ENCODE measurements at regions not wholly inside any gene's neighbourhood (a gene's known extent, or its start where the extent isn't known, plus 50 kb on each side); places are given as distances from the start of the nearest gene placed in this dataset.

GRCh38 chr3:55333923-55334322 lies 153.2 kb downstream of the WNT5A start:
- no peaks in the 10 kb centered on the region for H3K36me3 Mint-ChIP-seq (ENCODE audit: unreplicated experiment)
- H3K4me1 Mint-ChIP-seq (ENCODE audit: unreplicated experiment) = peaks cover 32% of the 10 kb centered on the region
- H3K4me3 Mint-ChIP-seq (ENCODE audit: unreplicated experiment) = no peak overlapping the region
- no peak for TF ChIP-seq CTCF (IDR thresholded peaks at IDR 0.05)
- no peak for DNase-seq (ENCODE audit: extremely low spot score, unreplicated experiment)
- H3K27ac Mint-ChIP-seq (ENCODE audit: unreplicated experiment) = no peak overlapping the region
- H3K9me3 Mint-ChIP-seq (ENCODE audit: unreplicated experiment) = no peaks in the 10 kb centered on the region
- no peaks in the 10 kb centered on the region for H3K27me3 Mint-ChIP-seq (ENCODE audit: unreplicated experiment)

GRCh38 chr3:55333046-55333445 lies 154.1 kb downstream of the WNT5A start:
- peaks cover 36% of the 10 kb centered on the region for H3K4me1 Mint-ChIP-seq (ENCODE audit: unreplicated experiment)
- no peaks in the 10 kb centered on the region for H3K9me3 Mint-ChIP-seq (ENCODE audit: unreplicated experiment)
- no peak for DNase-seq (ENCODE audit: extremely low spot score, unreplicated experiment)
- TF ChIP-seq CTCF (IDR thresholded peaks at IDR 0.05) = no peak
- no peaks in the 10 kb centered on the region for H3K36me3 Mint-ChIP-seq (ENCODE audit: unreplicated experiment)
- H3K4me3 Mint-ChIP-seq (ENCODE audit: unreplicated experiment) = no peak overlapping the region
- H3K27me3 Mint-ChIP-seq (ENCODE audit: unreplicated experiment) = no peaks in the 10 kb centered on the region
- no peak overlapping the region for H3K27ac Mint-ChIP-seq (ENCODE audit: unreplicated experiment)

GRCh38 chr3:55332176-55332575 lies 154.9 kb downstream of the WNT5A start:
- peaks cover 36% of the 10 kb centered on the region for H3K4me1 Mint-ChIP-seq (ENCODE audit: unreplicated experiment)
- no peak for DNase-seq (ENCODE audit: extremely low spot score, unreplicated experiment)
- no peaks in the 10 kb centered on the region for H3K36me3 Mint-ChIP-seq (ENCODE audit: unreplicated experiment)
- no peaks in the 10 kb centered on the region for H3K27me3 Mint-ChIP-seq (ENCODE audit: unreplicated experiment)
- no peak overlapping the region for H3K4me3 Mint-ChIP-seq (ENCODE audit: unreplicated experiment)
- peaks cover under 1% of the 10 kb centered on the region for H3K9me3 Mint-ChIP-seq (ENCODE audit: unreplicated experiment)
- H3K27ac Mint-ChIP-seq (ENCODE audit: unreplicated experiment) = no peak overlapping the region
- TF ChIP-seq CTCF (IDR thresholded peaks at IDR 0.05) = no peak

- Mint-ChIP-seq H3K27ac (ENCODE audit: unreplicated experiment) (no peak overlapping the region), H3K4me3 (ENCODE audit: unreplicated experiment) (no peak overlapping the region), H3K27me3 (ENCODE audit: unreplicated experiment) (no peaks in the 10 kb centered on the region), H3K4me1 (ENCODE audit: unreplicated experiment) (peaks cover 38% of the 10 kb centered on the region), H3K9me3 (ENCODE audit: unreplicated experiment) (peaks cover 3% of the 10 kb centered on the region), H3K36me3 (ENCODE audit: unreplicated experiment) (no peaks in the 10 kb centered on the region)
- DNase-seq (ENCODE audit: extremely low spot score, unreplicated experiment) = no peak
- TF ChIP-seq CTCF (IDR thresholded peaks at IDR 0.05) = no peak
These were observed 155.6 kb downstream of the WNT5A start for GRCh38 chr3:55331524-55331923.

GRCh38 chr3:55330756-55331155 lies 156.3 kb downstream of the WNT5A start:
- Mint-ChIP-seq H3K9me3 (ENCODE audit: unreplicated experiment) (peaks cover 3% of the 10 kb centered on the region), H3K4me1 (ENCODE audit: unreplicated experiment) (peaks cover 38% of the 10 kb centered on the region), H3K36me3 (ENCODE audit: unreplicated experiment) (no peaks in the 10 kb centered on the region), H3K27ac (ENCODE audit: unreplicated experiment) (peak overlapping the region; percentile 80), H3K27me3 (ENCODE audit: unreplicated experiment) (no peaks in the 10 kb centered on the region), H3K4me3 (ENCODE audit: unreplicated experiment) (no peak overlapping the region)
- TF ChIP-seq CTCF (IDR thresholded peaks at IDR 0.05) = no peak
- DNase-seq (ENCODE audit: extremely low spot score, unreplicated experiment) = no peak

Data from osteocyte (in vitro differentiated cells).